KMS-11 (cell line): ENCODE measurements at regions not wholly inside any gene's neighbourhood (a gene's known extent, or its start where the extent isn't known, plus 50 kb on each side); places are given as distances from the start of the nearest gene placed in this dataset.

Source experiments
- H2AFZ ChIP-seq: fragments of 200-600 bp; sonication (generic); 2 replicates; pipeline ENCODE4 v1.6.1; 2016; ENCODE audit warnings: antibody characterized with exemption, mixed run types, low read depth
- H3K27ac ChIP-seq: fragments of 200-600 bp; sonication (generic); 2 replicates; pipeline ENCODE4 v1.6.1; 2016; ENCODE audit warnings: mild to moderate bottlenecking, mixed run types
- H3K27me3 ChIP-seq: fragments of 200-600 bp; sonication (generic); 2 replicates; pipeline ENCODE4 v1.6.1; 2017; ENCODE audit warnings: mild to moderate bottlenecking, low read depth, mixed run types, moderate library complexity; ENCODE audit not compliant: insufficient read depth
- H3K36me3 ChIP-seq: fragments of 200-600 bp; sonication (generic); 2 replicates; pipeline ENCODE4 v1.6.1; 2017; ENCODE audit warnings: mild to moderate bottlenecking, mixed run types; ENCODE audit not compliant: insufficient read depth
- H3K4me1 ChIP-seq: fragments of 200-600 bp; sonication (generic); 2 replicates; pipeline ENCODE4 v1.6.1; 2016; ENCODE audit warnings: mild to moderate bottlenecking, low read depth, mixed run types; ENCODE audit not compliant: poor library complexity, severe bottlenecking
- H3K4me2 ChIP-seq: fragments of 200-600 bp; sonication (generic); 2 replicates; pipeline ENCODE4 v1.7.0; 2016; ENCODE audit warnings: mild to moderate bottlenecking, mixed run types
- H3K4me3 ChIP-seq: fragments of 200-600 bp; sonication (generic); IDR thresholded peaks from 2 replicates; pipeline ENCODE4 v1.6.1; 2017; ENCODE audit warnings: low read depth, low read length, mixed read lengths; ENCODE audit not compliant: insufficient read depth
- H3K79me2 ChIP-seq: fragments of 200-600 bp; sonication (generic); 2 replicates; pipeline ENCODE4 v1.6.1; 2016; ENCODE audit warnings: low read depth, mixed run types; ENCODE audit not compliant: insufficient read depth
- H3K9ac ChIP-seq: fragments of 200-600 bp; sonication (generic); 2 replicates; pipeline ENCODE4 v1.6.1; 2016; ENCODE audit warnings: mild to moderate bottlenecking, mixed run types
- H4K20me1 ChIP-seq: fragments of 200-600 bp; sonication (generic); 2 replicates; pipeline ENCODE4 v1.6.1; 2016; ENCODE audit warnings: mild to moderate bottlenecking, mixed run types; ENCODE audit not compliant: insufficient read depth
- TF ChIP-seq, protein P1 (sequence below): fragments of 200-600 bp; sonication (generic); conservative IDR thresholded peaks from 2 replicates; pipeline ENCODE4 v1.6.1; 2017; ENCODE audit warnings: low read depth, mild to moderate bottlenecking, antibody characterized with exemption, low read length, moderate library complexity, mixed read lengths

DNA sequence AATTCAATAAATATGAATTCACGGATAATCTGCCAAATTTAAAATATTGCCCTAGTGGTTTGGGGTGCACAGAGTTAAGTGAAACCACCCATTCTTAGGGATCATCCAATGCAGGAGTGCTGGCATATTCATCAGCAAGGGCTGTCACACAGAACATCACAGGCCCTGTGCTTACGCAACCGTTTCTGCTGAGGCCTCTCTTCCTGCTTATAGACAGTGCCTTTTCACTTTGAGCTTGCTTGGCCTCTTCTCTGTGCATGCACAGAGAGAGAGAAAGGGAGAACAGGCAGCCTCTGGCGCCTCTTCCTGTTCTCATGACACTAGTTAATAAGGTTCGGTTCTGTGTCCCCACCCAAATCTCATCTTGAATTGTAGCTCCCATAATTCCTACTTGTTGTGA, 366.3 kb downstream of the ICE1 start:
- H3K36me3 ChIP-seq: no peaks in the 10 kb centered on the region
- no peak overlapping the region for H3K9ac ChIP-seq
- no peaks in the 10 kb centered on the region for H3K79me2 ChIP-seq
- no peaks in the 10 kb centered on the region for H4K20me1 ChIP-seq
- peaks cover 26% of the 10 kb centered on the region for H3K4me1 ChIP-seq
- H3K27ac ChIP-seq: no peak overlapping the region
- H3K27me3 ChIP-seq: no peaks in the 10 kb centered on the region
- H2AFZ ChIP-seq: no peak overlapping the region
- TF ChIP-seq, protein P1, sequence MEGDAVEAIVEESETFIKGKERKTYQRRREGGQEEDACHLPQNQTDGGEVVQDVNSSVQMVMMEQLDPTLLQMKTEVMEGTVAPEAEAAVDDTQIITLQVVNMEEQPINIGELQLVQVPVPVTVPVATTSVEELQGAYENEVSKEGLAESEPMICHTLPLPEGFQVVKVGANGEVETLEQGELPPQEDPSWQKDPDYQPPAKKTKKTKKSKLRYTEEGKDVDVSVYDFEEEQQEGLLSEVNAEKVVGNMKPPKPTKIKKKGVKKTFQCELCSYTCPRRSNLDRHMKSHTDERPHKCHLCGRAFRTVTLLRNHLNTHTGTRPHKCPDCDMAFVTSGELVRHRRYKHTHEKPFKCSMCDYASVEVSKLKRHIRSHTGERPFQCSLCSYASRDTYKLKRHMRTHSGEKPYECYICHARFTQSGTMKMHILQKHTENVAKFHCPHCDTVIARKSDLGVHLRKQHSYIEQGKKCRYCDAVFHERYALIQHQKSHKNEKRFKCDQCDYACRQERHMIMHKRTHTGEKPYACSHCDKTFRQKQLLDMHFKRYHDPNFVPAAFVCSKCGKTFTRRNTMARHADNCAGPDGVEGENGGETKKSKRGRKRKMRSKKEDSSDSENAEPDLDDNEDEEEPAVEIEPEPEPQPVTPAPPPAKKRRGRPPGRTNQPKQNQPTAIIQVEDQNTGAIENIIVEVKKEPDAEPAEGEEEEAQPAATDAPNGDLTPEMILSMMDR: no peak
- H3K4me3 ChIP-seq: no peak overlapping the region
- H3K4me2 ChIP-seq: no peak overlapping the region

DNA sequence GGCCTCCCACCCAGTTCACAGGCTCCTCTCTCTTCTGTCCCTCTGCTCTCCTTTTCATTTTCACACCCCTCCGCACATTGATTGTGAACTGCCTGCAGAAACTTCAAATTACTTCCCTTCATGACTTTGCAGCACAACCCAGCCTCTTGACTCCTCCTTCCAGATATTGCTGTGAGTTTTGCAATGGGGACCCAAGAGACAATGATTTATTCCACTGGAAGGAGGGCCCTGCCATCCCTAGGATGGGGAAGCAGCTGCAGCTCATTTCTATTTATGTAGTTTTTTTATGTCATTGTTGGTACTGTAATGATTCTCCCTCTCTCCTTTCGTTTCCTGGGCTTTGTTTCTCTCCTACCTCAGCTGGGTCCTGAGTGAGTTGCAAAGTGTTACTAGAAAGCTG, 364.9 kb downstream of the ICE1 start:
- TF ChIP-seq, protein P1: no peak

GRCh38 chr5:5784101-5784500, 361.6 kb downstream of the ICE1 start:
- Histone ChIP-seq H4K20me1 (no peaks in the 10 kb centered on the region), H3K36me3 (no peaks in the 10 kb centered on the region), H3K4me1 (no peaks in the 10 kb centered on the region), H3K4me3 (no peak overlapping the region), H2AFZ (no peak overlapping the region), H3K4me2 (no peak overlapping the region), H3K27me3 (no peaks in the 10 kb centered on the region), H3K27ac (no peak overlapping the region), H3K79me2 (no peaks in the 10 kb centered on the region), H3K9ac (no peak overlapping the region)
- TF ChIP-seq, protein P1: no peak

More for the DNA sequence above, 364.9 kb downstream of the ICE1 start:
- no peak overlapping the region for H3K27ac ChIP-seq
- H3K4me2 ChIP-seq: no peak overlapping the region
- H3K4me3 ChIP-seq: no peak overlapping the region
- no peaks in the 10 kb centered on the region for H3K36me3 ChIP-seq
- no peak overlapping the region for H3K9ac ChIP-seq
- H3K4me1 ChIP-seq: peaks cover 11% of the 10 kb centered on the region
- H3K79me2 ChIP-seq: no peaks in the 10 kb centered on the region
- H3K27me3 ChIP-seq: no peaks in the 10 kb centered on the region
- H4K20me1 ChIP-seq: no peaks in the 10 kb centered on the region
- H2AFZ ChIP-seq: no peak overlapping the region

GRCh38 chr5:5783021-5783420, 360.5 kb downstream of the ICE1 start:
- H3K4me2 ChIP-seq: no peak overlapping the region
- H3K4me3 ChIP-seq: no peak overlapping the region
- H3K79me2 ChIP-seq: no peaks in the 10 kb centered on the region
- no peaks in the 10 kb centered on the region for H3K27me3 ChIP-seq
- TF ChIP-seq, protein P1: no peak
- H3K9ac ChIP-seq: no peak overlapping the region
- H3K27ac ChIP-seq: no peak overlapping the region
- H3K36me3 ChIP-seq: no peaks in the 10 kb centered on the region
- no peaks in the 10 kb centered on the region for H3K4me1 ChIP-seq
- H2AFZ ChIP-seq: no peak overlapping the region
- no peaks in the 10 kb centered on the region for H4K20me1 ChIP-seq

DNA sequence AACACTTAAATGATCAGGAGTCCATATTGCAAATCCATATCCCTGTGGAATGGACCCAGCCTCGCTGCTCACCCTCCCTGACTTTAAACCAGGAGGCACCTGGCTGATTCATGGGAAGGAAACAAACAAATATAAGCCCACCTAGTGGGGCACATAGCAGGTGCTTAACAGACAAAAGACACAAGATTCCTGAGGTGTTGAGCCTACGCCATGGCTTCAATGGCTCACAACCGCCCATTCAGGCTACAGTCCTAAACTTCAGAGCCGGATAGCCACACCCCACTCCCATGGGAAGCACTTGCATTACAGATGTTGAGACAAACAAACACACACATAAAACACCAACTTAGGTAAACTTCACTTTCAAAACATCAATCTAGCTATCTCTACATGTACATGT, 359.9 kb downstream of the ICE1 start:
- Histone ChIP-seq H3K27me3 (no peaks in the 10 kb centered on the region), H3K4me3 (no peak overlapping the region), H3K9ac (no peak overlapping the region), H3K27ac (no peak overlapping the region), H3K4me1 (no peaks in the 10 kb centered on the region), H2AFZ (no peak overlapping the region), H3K36me3 (no peaks in the 10 kb centered on the region), H3K79me2 (no peaks in the 10 kb centered on the region), H3K4me2 (no peak overlapping the region), H4K20me1 (no peaks in the 10 kb centered on the region)
- TF ChIP-seq, protein P1: no peak
